NT2/D1 (cell line): ENCODE measurements at regions not wholly inside any gene's neighbourhood (a gene's known extent, or its start where the extent isn't known, plus 50 kb on each side); places are given as distances from the start of the nearest gene placed in this dataset.

Source experiments
- SUZ12 ChIP-seq: IDR thresholded peaks from 2 replicates; pipeline ENCODE4 v1.6.1; 2011; ENCODE audit not compliant: insufficient read length, insufficient read depth; ENCODE audit errors: extremely low read depth
- ZNF274 ChIP-seq: IDR thresholded peaks from 2 replicates; pipeline ENCODE4 v1.6.1; 2011; ENCODE audit warnings: mild to moderate bottlenecking, low read depth, low read length

DNA sequence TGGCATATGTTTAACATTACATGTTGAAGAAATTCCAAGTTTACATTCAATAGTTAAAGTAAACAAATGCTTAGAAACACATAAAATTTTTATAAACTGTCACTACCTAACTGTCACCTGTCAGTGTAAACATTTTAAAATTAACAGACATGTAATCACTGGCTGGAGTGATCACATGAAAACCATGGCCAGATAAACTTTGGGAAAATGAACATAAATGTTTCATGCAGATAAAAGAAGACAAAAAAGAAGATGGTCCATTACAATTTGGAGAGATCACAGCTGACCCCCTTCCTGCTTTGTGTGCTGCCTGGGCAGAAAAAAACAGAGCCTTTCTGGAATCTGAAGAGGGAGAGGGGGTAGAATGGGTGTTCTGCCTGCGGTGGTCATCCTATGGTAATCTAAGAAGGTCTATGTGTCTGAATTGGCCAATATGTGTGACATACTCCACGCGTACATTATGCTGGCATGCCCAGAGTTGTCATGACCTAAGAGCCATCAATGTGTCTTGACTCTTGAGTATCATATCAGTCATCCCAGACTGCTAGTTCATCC, 57.5 kb upstream of the MEOX2 start:
- TF ChIP-seq SUZ12 (no peak), ZNF274 (no peak)
